GM12891 (cell line): ENCODE measurements at regions not wholly inside any gene's neighbourhood (a gene's known extent, or its start where the extent isn't known, plus 50 kb on each side); places are given as distances from the start of the nearest gene placed in this dataset.

Experiments
- DNase-seq: peaks from one replicate; pipeline ENCODE4 v3.0.0; 2011; ENCODE audit warnings: low spot score; ENCODE audit not compliant: insufficient read length
- FAIRE-seq: peaks from 2 replicates; lab custom pipeline; 2011; peaks lifted over from hg19 to GRCh38; lab: Jason Lieb, UNC
- PAX5 ChIP-seq: IDR thresholded peaks from 2 replicates; pipeline ENCODE4 v1.6.1; 2011; ENCODE audit warnings: low read length, moderate library complexity, mild to moderate bottlenecking; ENCODE audit not compliant: insufficient read depth, severe bottlenecking
- POLR2A ChIP-seq: IDR thresholded peaks from 2 replicates; pipeline ENCODE4 v1.6.1; 2011; ENCODE audit warnings: low read depth, low read length, control low read depth
- POLR2AphosphoS5 ChIP-seq: IDR thresholded peaks from 2 replicates; pipeline ENCODE4 v1.6.1; 2011; ENCODE audit warnings: low read depth, low read length, control low read depth
- POU2F2 ChIP-seq: IDR thresholded peaks from 2 replicates; pipeline ENCODE4 v1.6.1; 2011; ENCODE audit warnings: low read depth, mild to moderate bottlenecking, control low read depth, low read length, moderate library complexity
- SPI1 ChIP-seq: IDR thresholded peaks from 2 replicates; pipeline ENCODE4 v1.6.1; 2011; ENCODE audit warnings: low read depth, low read length, control low read depth
- TAF1 ChIP-seq: IDR thresholded peaks from 2 replicates; pipeline ENCODE4 v1.6.1; 2011; ENCODE audit warnings: low read depth, low read length, control low read depth

DNA sequence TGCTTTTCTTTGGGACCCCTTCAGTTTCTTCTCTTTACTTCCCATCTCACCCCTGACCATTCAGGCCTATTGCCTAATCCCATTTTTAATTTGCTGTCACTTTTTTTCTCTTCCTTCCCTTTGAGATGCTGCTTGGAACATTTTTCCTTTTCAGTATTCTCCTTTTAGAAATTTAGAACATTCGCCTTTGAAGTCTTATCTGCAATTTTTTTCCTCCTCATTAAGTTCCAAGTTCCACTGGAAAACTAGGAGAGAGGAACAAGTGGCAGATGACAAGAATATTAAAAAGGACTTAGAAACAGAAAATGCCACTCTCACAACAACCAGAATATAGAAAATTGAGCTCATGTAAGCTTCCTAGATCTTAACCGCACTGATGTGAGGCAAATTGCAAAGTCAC lies 126.6 kb downstream of the PSMG1 start:
- DNase-seq (no peak), FAIRE-seq (no peak)
- TF ChIP-seq POLR2AphosphoS5: no peak
- TF ChIP-seq TAF1: no peak
- TF ChIP-seq SPI1: no peak
- no peak for TF ChIP-seq PAX5
- TF ChIP-seq POU2F2: no peak
- no peak for TF ChIP-seq POLR2A

GRCh38 chr21:39055167-39055767 lies 128.0 kb downstream of the PSMG1 start:
- DNase-seq (no peak), FAIRE-seq (no peak)
- no peak for TF ChIP-seq POLR2AphosphoS5
- no peak for TF ChIP-seq SPI1
- no peak for TF ChIP-seq TAF1
- no peak for TF ChIP-seq POU2F2
- TF ChIP-seq POLR2A: no peak
- no peak for TF ChIP-seq PAX5

DNA sequence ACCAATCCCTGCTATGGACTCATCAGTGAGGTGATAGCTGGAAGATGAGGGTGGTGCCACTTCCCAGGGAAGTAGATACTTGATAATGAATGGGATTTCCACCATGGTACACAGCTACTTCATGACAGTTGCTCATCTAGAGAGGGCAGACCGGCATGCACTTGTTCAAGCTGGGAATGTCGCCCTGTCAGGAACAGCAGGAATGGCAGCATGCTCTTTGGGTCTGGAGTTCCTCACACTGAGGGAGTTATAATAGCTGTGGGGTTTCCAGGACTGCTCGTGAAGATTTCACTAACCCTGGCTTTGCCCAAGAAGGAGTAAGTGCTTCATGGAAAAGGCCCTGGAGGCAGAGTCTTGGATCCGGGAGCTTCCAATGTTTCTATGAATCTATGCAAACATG lies 129.2 kb downstream of the PSMG1 start:
- DNase-seq (no peak), FAIRE-seq (no peak)

DNA sequence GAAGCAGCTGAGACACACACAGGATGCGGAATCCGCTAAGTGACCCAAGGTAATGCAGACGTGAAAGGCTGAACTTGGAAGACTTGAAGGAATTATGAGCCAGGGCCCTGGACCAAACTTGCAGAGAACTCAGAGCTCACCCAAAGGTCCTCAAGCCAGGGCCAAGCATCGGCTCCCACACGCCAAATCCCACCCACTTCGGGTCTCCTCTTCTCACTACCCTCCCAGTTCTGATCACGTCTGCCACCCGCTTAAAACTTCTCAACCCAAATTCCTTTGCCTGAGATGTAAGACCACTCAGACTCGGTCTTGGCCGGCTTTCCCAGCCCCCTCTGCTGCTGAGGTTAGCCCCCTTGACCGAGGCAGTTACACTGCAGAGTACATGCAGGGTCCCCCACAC lies 130.1 kb downstream of the PSMG1 start:
- no peak for DNase-seq
- no peak for TF ChIP-seq SPI1
- FAIRE-seq: no peak

More for the DNA sequence above, 129.2 kb downstream of the PSMG1 start:
- TF ChIP-seq PAX5: no peak
- no peak for TF ChIP-seq POLR2AphosphoS5
- no peak for TF ChIP-seq POLR2A
- TF ChIP-seq SPI1: no peak
- no peak for TF ChIP-seq TAF1
- no peak for TF ChIP-seq POU2F2

DNA sequence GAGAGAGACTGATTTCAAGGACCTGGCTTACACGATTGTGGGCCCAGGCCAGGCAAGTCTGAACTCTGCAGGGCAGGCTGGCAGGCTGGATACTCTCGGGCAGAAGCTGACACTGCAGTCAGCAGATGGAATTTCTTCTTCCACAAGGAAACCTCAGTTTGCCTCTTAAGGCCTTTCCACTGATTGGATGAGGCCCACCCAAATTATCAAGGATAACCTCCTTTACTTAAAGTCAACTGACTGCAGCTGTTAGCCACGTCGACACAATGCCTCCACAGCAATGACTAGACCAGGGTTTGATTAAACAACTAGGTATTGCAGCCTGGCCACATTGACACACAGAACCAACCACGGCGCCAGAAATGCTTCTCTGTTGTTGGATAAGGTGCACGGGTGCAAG lies 130.5 kb downstream of the PSMG1 start:
- DNase-seq (no peak), FAIRE-seq (no peak)

DNA sequence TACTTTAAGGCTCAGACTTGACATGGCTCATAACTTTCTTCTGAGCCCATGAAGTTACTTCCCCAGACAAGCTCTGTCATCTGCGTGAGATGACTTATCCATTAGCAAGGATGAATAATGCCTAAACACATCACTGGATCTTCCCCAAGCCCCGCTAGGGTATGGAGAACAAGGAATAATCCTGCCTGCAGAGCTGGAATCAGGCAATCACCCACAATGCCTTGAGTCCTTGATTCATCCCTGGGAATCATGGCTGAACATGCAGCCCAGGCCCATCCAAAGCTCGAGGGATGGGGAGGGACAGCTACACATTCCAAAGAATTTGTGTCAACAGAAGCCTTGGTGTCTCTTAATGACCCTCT lies 131.7 kb downstream of the PSMG1 start:
- DNase-seq (no peak), FAIRE-seq (no peak)
- TF ChIP-seq POLR2A (no peak), PAX5 (no peak), POLR2AphosphoS5 (no peak), POU2F2 (no peak)

More for the DNA sequence above, 130.5 kb downstream of the PSMG1 start:
- TF ChIP-seq POU2F2 (no peak), SPI1 (no peak), POLR2A (no peak), POLR2AphosphoS5 (no peak), PAX5 (no peak), TAF1 (no peak)

- FAIRE-seq: no peak
- DNase-seq: no peak
- TF ChIP-seq POLR2A: no peak
- no peak for TF ChIP-seq TAF1
- TF ChIP-seq SPI1: no peak
- no peak for TF ChIP-seq POLR2AphosphoS5
Measured at GRCh38 chr21:39050841-39051587, 132.2 kb downstream of the PSMG1 start.

- DNase-seq (no peak), FAIRE-seq (no peak)
- TF ChIP-seq TAF1 (no peak), POLR2A (no peak), SPI1 (no peak), POU2F2 (no peak), POLR2AphosphoS5 (no peak), PAX5 (no peak)
Measured at GRCh38 chr21:39048574-39048973, 134.7 kb downstream of the PSMG1 start.

DNA sequence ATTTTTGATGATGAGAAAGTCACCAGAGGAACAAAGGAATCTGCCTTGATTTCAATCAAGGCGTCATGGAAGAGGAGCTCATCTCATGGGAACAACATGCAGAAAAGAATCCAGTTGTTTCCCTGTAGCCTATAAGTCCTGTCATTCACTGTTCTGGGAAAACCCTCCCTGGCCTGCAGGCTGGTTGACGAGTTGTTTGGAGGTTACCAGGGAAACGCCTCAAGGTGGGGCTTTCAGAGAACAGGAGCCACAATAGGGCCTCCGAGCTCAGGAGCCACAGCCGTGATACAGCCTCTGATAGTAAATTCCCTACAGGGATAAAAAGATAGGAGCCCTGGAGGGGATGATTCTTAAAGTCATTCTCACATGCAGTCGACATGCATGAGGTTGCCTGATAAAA lies 135.2 kb downstream of the PSMG1 start:
- no peak for TF ChIP-seq PAX5
- TF ChIP-seq POLR2A: no peak
- no peak for TF ChIP-seq SPI1
- DNase-seq (no peak), FAIRE-seq (no peak)

GRCh38 chr21:39047046-39047445 lies 136.2 kb downstream of the PSMG1 start:
- DNase-seq (no peak), FAIRE-seq (no peak)
- no peak for TF ChIP-seq POLR2A
- TF ChIP-seq TAF1: no peak
- TF ChIP-seq PAX5: no peak
- no peak for TF ChIP-seq POLR2AphosphoS5
- no peak for TF ChIP-seq SPI1
- no peak for TF ChIP-seq POU2F2

DNA sequence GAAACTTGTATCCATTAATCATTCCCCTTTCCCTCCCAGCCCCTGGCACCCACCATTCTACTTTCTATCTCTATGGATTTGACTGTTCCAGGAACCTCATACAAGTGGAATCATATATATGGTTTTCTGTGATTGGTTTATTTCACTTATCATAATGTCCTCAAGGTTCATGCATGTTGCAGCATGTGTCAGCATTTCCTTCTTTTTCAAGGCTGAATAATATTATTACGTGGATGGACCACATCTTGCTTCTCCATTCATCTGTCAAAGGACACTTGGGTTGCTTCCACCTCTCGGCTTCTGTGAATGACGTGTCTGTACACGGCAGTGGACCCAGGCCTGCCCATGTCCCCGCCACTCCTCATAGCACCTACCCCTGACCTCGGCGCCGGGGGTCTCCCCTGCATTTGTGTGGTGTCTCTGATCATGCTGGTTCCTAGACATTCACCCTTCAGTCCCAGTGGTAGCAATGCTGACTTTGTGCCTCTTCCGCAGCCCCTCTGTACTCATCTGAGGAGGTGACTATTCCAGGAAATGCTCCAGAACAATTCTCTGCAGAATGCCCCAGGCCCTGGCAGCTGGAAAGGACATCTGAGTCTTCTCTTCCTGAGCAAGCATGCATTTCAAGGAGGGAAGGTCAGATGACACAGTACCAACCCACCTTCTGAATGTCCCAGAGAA lies 136.9 kb downstream of the PSMG1 start:
- no peak for TF ChIP-seq POLR2A
- TF ChIP-seq TAF1: no peak
- no peak for TF ChIP-seq POU2F2
- TF ChIP-seq SPI1: no peak
- no peak for TF ChIP-seq PAX5
- TF ChIP-seq POLR2AphosphoS5: no peak
- DNase-seq: no peak
- no peak for FAIRE-seq
